ENCODE measurements at regions not wholly inside any gene's neighbourhood (a gene's known extent, or its start where the extent isn't known, plus 50 kb on each side); places are given as distances from the start of the nearest gene placed in this dataset.

DNA sequence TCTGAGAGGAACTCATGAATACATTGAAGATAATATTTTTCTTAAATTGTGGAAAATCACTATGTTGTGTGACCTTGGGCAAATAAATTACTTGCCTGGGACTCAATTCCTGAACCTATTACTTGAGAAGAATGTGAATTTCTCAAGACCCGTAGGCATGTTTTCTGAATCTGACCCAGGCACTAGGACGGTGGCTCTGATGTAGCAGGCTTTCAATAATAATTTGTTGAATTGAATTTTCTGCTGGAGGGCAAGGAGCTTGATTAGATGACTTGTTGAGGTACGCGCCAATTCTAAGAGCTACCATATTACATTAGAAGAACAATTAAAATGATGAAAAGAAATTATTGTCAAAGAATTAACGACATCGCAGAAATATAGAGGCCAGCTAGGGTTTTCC, 150.2 kb upstream of the LRRC3B start:
- TF ChIP-seq CTCF (conservative IDR thresholded peaks at IDR 0.05; ENCODE audit: low read depth, low read length) = no peak
- no peak for TF ChIP-seq EZH2 (IDR thresholded peaks at IDR 0.05; ENCODE audit: low read length, unreplicated experiment)
- TF ChIP-seq EZH2phosphoT487 (IDR thresholded peaks at IDR 0.05; ENCODE audit: borderline replicate concordance, low read length) = no peak
